Esophagus muscularis mucosa (tissue), 4 donors: ENCODE measurements at regions not wholly inside any gene's neighbourhood (a gene's known extent, or its start where the extent isn't known, plus 50 kb on each side); places are given as distances from the start of the nearest gene placed in this dataset.
A peak's percentile ranks its signal among the peaks of the same experiment; 100 is the strongest.
"Not testable (repeated sequence)": the region's sequence is repeated elsewhere in the genome, so short reads cannot be mapped to it uniquely, and the experiment has no call there.

Experiments
- DNase-seq: peaks from one replicate; pipeline ENCODE4 v3.0.0-alpha.2; 2017; ENCODE audit errors: extremely low spot score
- H3K27ac ChIP-seq, 4 donors: fragments of 200-600 bp; sonication (generic); replicated peaks in 1 of 4; 1 replicate in 3 of 4; 2 replicates in 1 of 4; pipeline ENCODE4 v1.5.1; 2016 to 2019; ENCODE audit warnings: mild to moderate bottlenecking in 1 of 4
- H3K27me3 ChIP-seq, 4 donors: fragments of 200-600 bp; sonication (generic); one replicate each; pipeline versions ENCODE4 v1.5.1 to v1.6.0; 2016 to 2019
- H3K36me3 ChIP-seq, 4 donors: fragments of 200-600 bp; sonication (generic); one replicate each; pipeline ENCODE4 v1.5.1; 2016 to 2019
- H3K4me1 ChIP-seq, 4 donors: fragments of 200-600 bp; sonication (generic); one replicate each; pipeline ENCODE4 v1.5.1; 2016 to 2019
- H3K4me3 ChIP-seq, 4 donors: fragments of 200-600 bp; sonication (generic); 1 replicate in 2 of 4; 2 replicates in 2 of 4; pipeline ENCODE4 v1.5.1; 2016 to 2019; ENCODE audit warnings: mild to moderate bottlenecking in 4 of 4, moderate library complexity in 1 of 4
- H3K9me3 ChIP-seq, 4 donors: fragments of 200-600 bp; sonication (generic); 1 replicate in 3 of 4; 2 replicates in 1 of 4; pipeline ENCODE4 v1.5.1; 2016 to 2019
- EP300 ChIP-seq: sonication (generic); formaldehyde crosslinking; IDR thresholded peaks from one replicate; pipeline ENCODE4 v1.6.1; 2017; ENCODE audit warnings: antibody characterized with exemption
- POLR2A ChIP-seq: fragments of 450-650 bp; IDR thresholded peaks from one replicate; pipeline ENCODE4 v1.6.1; 2017; ENCODE audit warnings: antibody characterized with exemption, moderate library complexity, mild to moderate bottlenecking, low read depth
- POLR2AphosphoS5 ChIP-seq, 2 donors: sonication (generic); formaldehyde crosslinking; IDR thresholded peaks; one replicate each; pipeline ENCODE4 v1.6.1; 2017; ENCODE audit warnings: antibody characterized with exemption in 2 of 2
- WGBS: methylation state at CpG from one replicate; pipeline ENCODE4 v1.1.5; 2018; 5-methylcytosine and 5-hydroxymethylcytosine counted together
- intact Hi-C: fragments of 100-400 bp; cut with DNase I; formaldehyde crosslinking; loops from one replicate; pipeline ENCODE4 v1.15.1; 2023
- TF ChIP-seq, protein P1 (sequence below), 3 experiments: fragments of 200-600 bp in 2 of 3; fragments of 450-650 bp in 1 of 3; sonication (generic) in 2 of 3; IDR thresholded peaks; one replicate each; pipeline ENCODE4 v1.5.1; 2017 to 2019; ENCODE audit warnings: antibody characterized with exemption in 3 of 3, mild to moderate bottlenecking in 2 of 3, moderate library complexity in 1 of 3

DNA sequence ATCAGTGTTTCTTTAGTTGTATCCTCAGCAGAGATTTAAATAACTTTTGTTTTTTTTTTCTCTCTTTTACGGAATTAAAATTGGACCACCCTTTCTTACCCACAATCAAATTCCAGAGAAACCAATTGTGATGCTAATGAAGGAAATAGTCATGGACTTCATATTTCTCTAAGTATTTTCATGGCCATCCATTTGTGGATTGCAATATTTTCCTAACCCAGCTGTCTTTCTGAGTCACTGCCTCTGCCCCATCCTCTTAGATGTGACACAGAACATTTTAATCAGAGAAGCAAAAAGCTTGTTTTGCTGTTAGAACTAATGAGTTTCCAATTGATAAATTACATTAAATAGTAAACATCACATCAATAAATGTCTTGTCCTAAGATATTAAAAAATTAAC is 405.5 kb upstream of the ADGRB3 start:
- 75% methylated on average over 1 of the region's 1 CpG for WGBS
- Histone ChIP-seq H3K36me3 (no peaks in the 10 kb centered on the region), H3K27me3 (no peaks in the 10 kb centered on the region), H3K4me3 (no peak overlapping the region), H3K27ac (no peak overlapping the region), H3K9me3 (no peaks in the 10 kb centered on the region), H3K4me1 (no peaks in the 10 kb centered on the region)
- no peak for DNase-seq
- intact Hi-C loops: no loop called here
- TF ChIP-seq POLR2AphosphoS5 (IDR thresholded peaks at IDR 0.05) (no peak), POLR2A (no peak), EP300 (no peak)
- TF ChIP-seq, protein P1, sequence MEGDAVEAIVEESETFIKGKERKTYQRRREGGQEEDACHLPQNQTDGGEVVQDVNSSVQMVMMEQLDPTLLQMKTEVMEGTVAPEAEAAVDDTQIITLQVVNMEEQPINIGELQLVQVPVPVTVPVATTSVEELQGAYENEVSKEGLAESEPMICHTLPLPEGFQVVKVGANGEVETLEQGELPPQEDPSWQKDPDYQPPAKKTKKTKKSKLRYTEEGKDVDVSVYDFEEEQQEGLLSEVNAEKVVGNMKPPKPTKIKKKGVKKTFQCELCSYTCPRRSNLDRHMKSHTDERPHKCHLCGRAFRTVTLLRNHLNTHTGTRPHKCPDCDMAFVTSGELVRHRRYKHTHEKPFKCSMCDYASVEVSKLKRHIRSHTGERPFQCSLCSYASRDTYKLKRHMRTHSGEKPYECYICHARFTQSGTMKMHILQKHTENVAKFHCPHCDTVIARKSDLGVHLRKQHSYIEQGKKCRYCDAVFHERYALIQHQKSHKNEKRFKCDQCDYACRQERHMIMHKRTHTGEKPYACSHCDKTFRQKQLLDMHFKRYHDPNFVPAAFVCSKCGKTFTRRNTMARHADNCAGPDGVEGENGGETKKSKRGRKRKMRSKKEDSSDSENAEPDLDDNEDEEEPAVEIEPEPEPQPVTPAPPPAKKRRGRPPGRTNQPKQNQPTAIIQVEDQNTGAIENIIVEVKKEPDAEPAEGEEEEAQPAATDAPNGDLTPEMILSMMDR (IDR thresholded peaks at IDR 0.05): no peak

DNA sequence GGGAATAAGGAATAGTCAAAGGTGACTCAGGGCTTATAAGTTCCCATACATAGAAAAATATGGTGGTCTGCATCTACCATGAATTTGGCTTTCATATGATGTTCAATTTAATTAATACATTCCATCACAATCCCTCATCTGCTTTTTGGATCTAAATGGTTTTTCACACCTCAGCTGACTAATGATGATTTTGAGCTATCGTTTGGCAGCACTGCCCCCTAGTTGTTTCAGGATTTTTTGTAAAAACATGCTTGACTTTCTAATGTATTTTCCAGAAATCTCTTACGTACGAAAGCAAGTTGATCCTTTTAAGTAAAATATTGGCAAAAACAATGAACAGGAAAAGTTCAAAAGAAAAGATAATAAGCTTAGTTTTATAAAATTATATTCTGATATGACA is 408.6 kb upstream of the ADGRB3 start:
- Histone ChIP-seq H3K9me3 (no peaks in the 10 kb centered on the region), H3K36me3 (no peaks in the 10 kb centered on the region), H3K4me3 (no peak overlapping the region), H3K4me1 (no peaks in the 10 kb centered on the region), H3K27me3 (no peaks in the 10 kb centered on the region), H3K27ac (no peak overlapping the region)
- no peak for TF ChIP-seq EP300
- TF ChIP-seq, protein P1 (IDR thresholded peaks at IDR 0.05): peak in 1 of 3 experiments; percentile 30
- no peak for TF ChIP-seq POLR2AphosphoS5 (IDR thresholded peaks at IDR 0.05)
- DNase-seq: no peak
- WGBS: 41% methylated on average over 3 of the region's 3 CpGs
- intact Hi-C loops: no loop called here

- intact Hi-C loops: no loop called here
- no peak for TF ChIP-seq EP300
- no peak for DNase-seq
Measured at GRCh38 chr6:68225729-68226128, 409.4 kb upstream of the ADGRB3 start.

GRCh38 chr6:68211242-68211795 is 423.8 kb upstream of the ADGRB3 start:
- intact Hi-C loops: no loop called here
- no peak overlapping the region for H3K27ac ChIP-seq
- H3K4me3 ChIP-seq: no peak overlapping the region
- no peak for DNase-seq
- no peaks in the 10 kb centered on the region for H3K36me3 ChIP-seq
- no peak for TF ChIP-seq POLR2A
- H3K4me1 ChIP-seq: no peaks in the 10 kb centered on the region
- H3K27me3 ChIP-seq: no peaks in the 10 kb centered on the region
- H3K9me3 ChIP-seq: peaks cover 0 to 9% (median 3%) of the 10 kb centered on the region in 4 donors
- WGBS: 75% methylated on average over 2 of the region's 2 CpGs

More at GRCh38 chr6:68225729-68226128, 409.4 kb upstream of the ADGRB3 start:
- Histone ChIP-seq H3K9me3 (no peaks in the 10 kb centered on the region), H3K36me3 (no peaks in the 10 kb centered on the region), H3K4me1 (no peaks in the 10 kb centered on the region), H3K4me3 (no peak overlapping the region), H3K27me3 (no peaks in the 10 kb centered on the region), H3K27ac (no peak overlapping the region)

DNA sequence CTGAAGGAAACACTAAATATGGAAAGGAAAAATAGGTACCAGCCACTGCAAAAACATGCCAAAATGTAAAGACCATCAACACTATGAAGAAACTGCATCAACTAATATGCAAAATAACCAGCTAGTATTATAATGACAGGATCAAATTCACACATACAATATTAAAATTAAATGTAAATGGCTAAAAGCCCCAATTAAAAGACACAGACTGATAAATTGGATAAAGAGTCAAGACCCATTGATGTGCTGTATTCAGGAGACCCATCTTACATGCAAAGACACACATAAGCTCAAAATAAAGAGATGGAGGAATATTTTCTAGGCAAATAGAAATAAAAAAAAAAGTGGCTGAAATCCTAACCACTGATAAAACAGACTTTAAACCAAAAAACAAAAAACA is 427.5 kb upstream of the ADGRB3 start:
- intact Hi-C loops: not testable (repeated sequence)

DNA sequence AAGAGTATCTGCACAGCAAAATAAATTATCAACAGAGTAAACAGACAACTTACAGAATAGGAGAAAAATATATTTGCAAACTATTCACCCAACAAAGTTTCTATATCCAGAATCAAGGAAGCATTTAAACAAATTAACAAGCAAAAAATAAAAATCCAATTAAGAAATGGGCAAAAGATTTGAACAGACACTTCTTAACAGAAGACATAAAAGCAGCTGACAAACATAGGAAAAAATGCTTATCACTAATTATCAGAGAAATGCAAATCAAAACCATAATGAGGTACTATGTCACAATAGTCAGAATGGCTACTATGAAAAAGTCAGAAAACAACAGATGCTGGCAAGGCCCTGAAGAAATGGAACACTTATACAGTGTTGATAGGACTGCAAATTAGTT is 434.2 kb upstream of the ADGRB3 start:
- no peaks in the 10 kb centered on the region for H3K4me1 ChIP-seq
- no peak overlapping the region for H3K4me3 ChIP-seq
- H3K27ac ChIP-seq: no peak overlapping the region
- no peak for TF ChIP-seq POLR2AphosphoS5 (IDR thresholded peaks at IDR 0.05)
- TF ChIP-seq, protein P1 (IDR thresholded peaks at IDR 0.05): no peak
- H3K27me3 ChIP-seq: no peaks in the 10 kb centered on the region
- intact Hi-C loops: no loop called here
- no peaks in the 10 kb centered on the region for H3K36me3 ChIP-seq
- peaks cover 0 to 5% (median 4%) of the 10 kb centered on the region in 4 donors for H3K9me3 ChIP-seq
- DNase-seq: no peak

More for the DNA sequence above, 427.5 kb upstream of the ADGRB3 start:
- H3K36me3 ChIP-seq, H3K27me3 ChIP-seq, H3K9me3 ChIP-seq, H3K4me1 ChIP-seq, H3K4me3 ChIP-seq, DNase-seq, H3K27ac ChIP-seq: not testable (repeated sequence)
